ENCODE measurements at regions not wholly inside any gene's neighbourhood (a gene's known extent, or its start where the extent isn't known, plus 50 kb on each side); places are given as distances from the start of the nearest gene placed in this dataset.

DNA sequence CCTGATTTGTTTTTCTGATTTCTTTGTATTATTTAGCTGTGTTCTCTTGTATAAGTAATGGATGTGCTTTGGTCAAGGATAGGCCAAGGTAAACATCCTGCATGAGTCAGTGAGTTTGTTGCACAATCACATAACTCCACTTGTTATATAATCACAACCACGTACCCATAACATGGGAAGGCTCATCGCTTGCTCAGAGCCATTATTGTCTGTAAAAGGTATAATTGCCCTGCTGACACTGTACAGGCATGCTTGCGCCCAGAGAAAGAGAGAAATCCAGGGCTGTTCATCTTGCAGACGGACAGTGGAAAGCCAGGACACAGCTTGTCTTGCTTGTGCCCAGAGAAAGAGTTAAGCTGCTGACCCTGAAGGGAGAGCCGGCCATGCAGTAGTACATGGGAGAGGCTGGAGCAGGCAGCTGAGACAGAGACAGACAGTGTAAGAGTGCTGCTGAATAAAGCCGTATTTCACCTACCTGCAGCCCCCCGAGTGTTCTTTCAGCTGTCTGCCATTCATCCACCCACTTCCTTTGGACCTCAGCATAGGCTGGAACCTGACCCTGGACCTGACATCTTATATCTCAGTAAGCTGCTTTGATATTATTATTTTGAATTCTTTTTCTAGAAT is 174.7 kb upstream of the DAAM1 start:
- peaks cover 13% of the 10 kb centered on the region for H3K9me3 ChIP-seq (ENCODE audit: low read length)
- no peak for DNase-seq
- H3K4me1 ChIP-seq (ENCODE audit: low read length), result no peaks in the 10 kb centered on the region
- H3K27me3 ChIP-seq (ENCODE audit: low read length), result peaks cover 3% of the 10 kb centered on the region; the same call in 1 of the 2 replicates
- H3K4me2 ChIP-seq (ENCODE audit: low read depth, low read length, poor library complexity, severe bottlenecking), result no peak overlapping the region
- H3K79me2 ChIP-seq (ENCODE audit: low read length), result no peaks in the 10 kb centered on the region
- no peaks in the 10 kb centered on the region for H4K20me1 ChIP-seq (ENCODE audit: insufficient read depth, low read depth, low read length)
- H3K4me3 ChIP-seq (ENCODE audit: low read length), result no peak overlapping the region
- H3K9me2 ChIP-seq (replicated peaks; ENCODE audit: insufficient read depth, low read length), result no peaks in the 10 kb centered on the region
- H3K36me3 ChIP-seq (ENCODE audit: insufficient read depth, low read length), result no peaks in the 10 kb centered on the region
- no peak overlapping the region for H3K27ac ChIP-seq (ENCODE audit: low read length)
- H3K9ac ChIP-seq (ENCODE audit: low read length), result no peak overlapping the region
- no peak overlapping the region for H2AFZ ChIP-seq (ENCODE audit: low read length)

DNA sequence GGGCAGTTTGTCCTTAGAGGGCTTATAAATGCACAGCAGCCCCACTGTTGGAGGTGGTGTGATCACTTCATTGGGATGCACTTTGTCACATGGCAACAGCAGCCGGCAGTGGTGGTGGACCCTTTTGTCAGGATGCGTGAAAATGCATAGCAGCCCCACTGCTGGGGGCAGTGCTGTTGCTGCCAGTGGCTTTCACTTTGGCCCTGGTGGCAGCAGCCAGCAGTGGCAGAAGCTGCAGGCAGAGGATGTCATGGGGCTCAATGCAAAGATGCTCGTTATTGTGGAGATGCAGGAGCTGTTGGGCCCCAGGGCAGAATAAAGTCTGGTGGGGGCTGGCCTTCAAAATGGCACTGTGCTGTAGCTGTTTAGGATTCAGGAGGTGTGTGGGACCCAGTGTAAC is 173.0 kb upstream of the DAAM1 start:
- H4K20me1 ChIP-seq (ENCODE audit: insufficient read depth, low read depth, low read length), result no peaks in the 10 kb centered on the region
- H3K27me3 ChIP-seq (ENCODE audit: low read length), result peaks cover 3% of the 10 kb centered on the region; the same call in 1 of the 2 replicates
- DNase-seq, result no peak
- peaks cover 3% of the 10 kb centered on the region for H3K4me1 ChIP-seq (ENCODE audit: low read length)
- H3K79me2 ChIP-seq (ENCODE audit: low read length), result no peaks in the 10 kb centered on the region
- H3K9me3 ChIP-seq (ENCODE audit: low read length), result peaks cover 13% of the 10 kb centered on the region
- no peak overlapping the region for H2AFZ ChIP-seq (ENCODE audit: low read length)
- no peaks in the 10 kb centered on the region for H3K36me3 ChIP-seq (ENCODE audit: insufficient read depth, low read length)
- no peak overlapping the region for H3K4me3 ChIP-seq (ENCODE audit: low read length)
- H3K4me2 ChIP-seq (ENCODE audit: low read depth, low read length, poor library complexity, severe bottlenecking), result no peak overlapping the region
- no peak overlapping the region for H3K9ac ChIP-seq (ENCODE audit: low read length)
- H3K27ac ChIP-seq (ENCODE audit: low read length), result no peak overlapping the region
- no peaks in the 10 kb centered on the region for H3K9me2 ChIP-seq (replicated peaks; ENCODE audit: insufficient read depth, low read length)

DNA sequence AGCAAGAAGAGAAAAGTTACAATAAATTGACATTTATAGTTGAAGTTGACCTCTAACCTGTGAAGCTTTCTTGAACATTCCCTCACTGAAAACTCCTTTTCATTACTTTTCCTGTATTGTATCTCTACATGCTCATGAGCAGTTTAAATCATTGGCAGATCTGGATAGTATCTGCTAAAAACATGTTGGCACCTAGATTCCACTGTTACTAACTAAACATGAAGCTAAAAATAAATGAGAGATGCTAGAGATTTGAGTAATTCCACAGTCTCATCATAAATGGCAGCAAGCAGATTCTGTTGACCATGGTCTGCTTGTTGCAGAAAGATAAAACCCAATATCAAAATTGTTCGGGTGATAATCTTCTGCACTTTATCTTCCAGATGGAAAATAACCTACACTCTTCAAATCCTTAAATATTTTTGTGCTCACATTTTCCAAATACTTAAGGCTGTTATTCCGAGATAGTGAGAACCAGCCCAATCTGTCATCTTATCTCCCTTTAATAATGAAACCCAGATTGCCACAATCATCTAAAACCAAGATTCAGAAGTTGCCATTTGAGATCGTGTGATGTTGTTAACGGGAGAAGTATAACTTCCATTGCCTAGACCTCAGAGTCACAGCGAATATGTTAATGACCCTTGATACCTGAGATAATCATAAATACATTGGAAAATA is 171.0 kb upstream of the DAAM1 start:
- no peak overlapping the region for H3K27ac ChIP-seq (ENCODE audit: low read length)
- H3K36me3 ChIP-seq (ENCODE audit: insufficient read depth, low read length), result no peaks in the 10 kb centered on the region
- H3K4me1 ChIP-seq (ENCODE audit: low read length), result peaks cover 3% of the 10 kb centered on the region
- no peak overlapping the region for H3K9ac ChIP-seq (ENCODE audit: low read length)
- H3K9me3 ChIP-seq (ENCODE audit: low read length), result peaks cover 10% of the 10 kb centered on the region
- no peaks in the 10 kb centered on the region for H3K9me2 ChIP-seq (replicated peaks; ENCODE audit: insufficient read depth, low read length)
- H3K4me3 ChIP-seq (ENCODE audit: low read length), result no peak overlapping the region
- no peaks in the 10 kb centered on the region for H3K79me2 ChIP-seq (ENCODE audit: low read length)
- peaks cover 3% of the 10 kb centered on the region; the same call in 1 of the 2 replicates for H3K27me3 ChIP-seq (ENCODE audit: low read length)
- H4K20me1 ChIP-seq (ENCODE audit: insufficient read depth, low read depth, low read length), result no peaks in the 10 kb centered on the region
- no peak overlapping the region for H3K4me2 ChIP-seq (ENCODE audit: low read depth, low read length, poor library complexity, severe bottlenecking)
- no peak for DNase-seq
- H2AFZ ChIP-seq (ENCODE audit: low read length), result no peak overlapping the region

DNA sequence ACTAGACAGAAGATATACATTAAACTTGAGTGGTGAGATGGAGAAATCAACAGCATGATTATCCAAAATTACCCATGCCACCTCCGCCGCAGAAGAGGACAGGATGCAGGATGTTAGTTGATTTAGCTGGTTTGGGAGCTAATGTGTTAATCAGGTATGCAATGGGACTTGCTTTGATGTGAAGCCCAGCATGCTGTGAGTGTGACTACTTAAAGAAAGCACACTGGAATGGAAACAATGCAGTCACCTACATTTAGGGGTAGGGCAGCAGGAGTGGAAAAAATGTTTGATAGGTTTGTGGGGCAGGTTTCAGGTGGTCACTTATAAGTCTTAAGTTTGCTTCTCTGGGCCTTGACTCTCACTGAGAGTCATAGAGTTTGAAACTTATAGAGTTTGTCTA is 170.0 kb upstream of the DAAM1 start:
- DNase-seq, result no peak
- peaks cover 3% of the 10 kb centered on the region for H3K4me1 ChIP-seq (ENCODE audit: low read length)
- H3K4me3 ChIP-seq (ENCODE audit: low read length), result no peak overlapping the region
- peaks cover 3% of the 10 kb centered on the region for H3K9me3 ChIP-seq (ENCODE audit: low read length)
- H3K79me2 ChIP-seq (ENCODE audit: low read length), result no peaks in the 10 kb centered on the region
- no peak overlapping the region for H2AFZ ChIP-seq (ENCODE audit: low read length)
- H3K9ac ChIP-seq (ENCODE audit: low read length), result no peak overlapping the region
- peaks cover 3% of the 10 kb centered on the region; the same call in 1 of the 2 replicates for H3K27me3 ChIP-seq (ENCODE audit: low read length)
- no peak overlapping the region for H3K27ac ChIP-seq (ENCODE audit: low read length)
- H3K9me2 ChIP-seq (replicated peaks; ENCODE audit: insufficient read depth, low read length), result no peaks in the 10 kb centered on the region
- no peaks in the 10 kb centered on the region for H4K20me1 ChIP-seq (ENCODE audit: insufficient read depth, low read depth, low read length)
- no peaks in the 10 kb centered on the region for H3K36me3 ChIP-seq (ENCODE audit: insufficient read depth, low read length)
- H3K4me2 ChIP-seq (ENCODE audit: low read depth, low read length, poor library complexity, severe bottlenecking), result no peak overlapping the region

DNA sequence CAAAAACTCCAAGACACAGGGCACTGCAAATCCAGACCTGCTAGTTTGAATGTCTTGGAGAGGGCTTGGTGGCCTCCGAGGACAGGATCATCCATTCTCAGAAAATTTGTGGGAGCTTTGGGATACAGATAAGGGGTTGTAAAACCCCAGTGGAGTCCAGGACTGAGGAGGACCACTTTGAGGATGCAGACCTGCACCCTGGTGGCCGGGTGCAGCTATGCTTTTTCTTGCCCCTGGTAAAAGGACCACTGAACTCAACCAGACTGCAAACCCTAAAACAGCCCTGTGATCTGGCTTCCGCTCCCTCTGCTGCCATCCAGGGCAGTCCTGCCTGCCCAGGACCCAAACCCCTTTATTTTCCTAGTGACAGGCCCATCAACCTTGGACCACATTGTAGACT is 169.5 kb upstream of the DAAM1 start:
- peaks cover 3% of the 10 kb centered on the region for H3K4me1 ChIP-seq (ENCODE audit: low read length)
- H3K27me3 ChIP-seq (ENCODE audit: low read length), result no peaks in the 10 kb centered on the region; the same call in 1 of the 2 replicates
- no peak overlapping the region for H3K9ac ChIP-seq (ENCODE audit: low read length)
- no peaks in the 10 kb centered on the region for H4K20me1 ChIP-seq (ENCODE audit: insufficient read depth, low read depth, low read length)
- no peaks in the 10 kb centered on the region for H3K9me2 ChIP-seq (replicated peaks; ENCODE audit: insufficient read depth, low read length)
- DNase-seq, result peak; percentile 61
- H3K27ac ChIP-seq (ENCODE audit: low read length), result no peak overlapping the region
- no peak overlapping the region for H3K4me2 ChIP-seq (ENCODE audit: low read depth, low read length, poor library complexity, severe bottlenecking)
- H2AFZ ChIP-seq (ENCODE audit: low read length), result no peak overlapping the region
- no peaks in the 10 kb centered on the region for H3K9me3 ChIP-seq (ENCODE audit: low read length)
- no peaks in the 10 kb centered on the region for H3K79me2 ChIP-seq (ENCODE audit: low read length)
- no peak overlapping the region for H3K4me3 ChIP-seq (ENCODE audit: low read length)
- H3K36me3 ChIP-seq (ENCODE audit: insufficient read depth, low read length), result no peaks in the 10 kb centered on the region

DNA sequence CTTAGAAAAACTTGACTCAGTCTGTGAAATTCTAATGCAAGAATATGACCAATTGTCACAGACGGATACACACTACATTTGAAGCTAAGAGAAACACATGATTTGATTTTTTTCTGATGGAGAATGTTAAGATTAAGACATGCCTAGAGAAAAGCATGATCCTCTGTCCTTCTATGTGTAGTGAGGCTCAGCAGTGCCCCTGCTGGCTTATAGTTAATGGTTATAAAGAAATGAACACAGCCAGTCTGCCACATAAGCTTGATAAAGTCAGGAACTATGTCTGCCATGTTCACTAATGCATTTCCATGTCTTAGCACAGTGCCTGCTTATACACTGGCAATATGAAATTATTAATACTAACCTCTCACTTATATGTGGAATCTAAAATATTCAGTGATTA is 168.1 kb upstream of the DAAM1 start:
- H3K4me1 ChIP-seq (ENCODE audit: low read length), result peaks cover 3% of the 10 kb centered on the region
- H3K4me2 ChIP-seq (ENCODE audit: low read depth, low read length, poor library complexity, severe bottlenecking), result no peak overlapping the region
- peak; percentile 71 for DNase-seq
- H3K9me2 ChIP-seq (replicated peaks; ENCODE audit: insufficient read depth, low read length), result no peaks in the 10 kb centered on the region
- no peak overlapping the region for H3K9ac ChIP-seq (ENCODE audit: low read length)
- no peak overlapping the region for H3K27ac ChIP-seq (ENCODE audit: low read length)
- H3K9me3 ChIP-seq (ENCODE audit: low read length), result no peaks in the 10 kb centered on the region
- H3K27me3 ChIP-seq (ENCODE audit: low read length), result no peaks in the 10 kb centered on the region; the same call in 1 of the 2 replicates
- no peaks in the 10 kb centered on the region for H3K79me2 ChIP-seq (ENCODE audit: low read length)
- H2AFZ ChIP-seq (ENCODE audit: low read length), result no peak overlapping the region
- no peaks in the 10 kb centered on the region for H3K36me3 ChIP-seq (ENCODE audit: insufficient read depth, low read length)
- H4K20me1 ChIP-seq (ENCODE audit: insufficient read depth, low read depth, low read length), result no peaks in the 10 kb centered on the region
- no peak overlapping the region for H3K4me3 ChIP-seq (ENCODE audit: low read length)

DNA sequence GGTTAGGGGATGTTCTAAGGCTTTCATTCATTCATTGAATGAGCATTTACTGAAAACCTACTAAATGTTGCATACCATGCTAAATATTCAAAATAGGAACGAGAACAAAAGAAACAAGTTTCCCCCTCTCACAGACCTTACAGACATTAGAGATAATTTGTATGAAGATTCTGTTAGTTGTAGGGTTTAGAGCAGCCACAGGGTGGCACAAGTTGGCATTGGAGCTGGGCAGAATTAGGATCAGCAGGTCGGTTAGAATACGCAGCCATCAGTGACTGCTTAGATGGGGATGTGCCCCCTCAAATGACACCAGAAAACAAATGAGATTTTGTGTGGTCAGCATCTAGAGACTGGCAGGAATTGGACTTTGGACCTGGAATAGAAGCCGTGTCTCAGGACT is 166.3 kb upstream of the DAAM1 start:
- peak; percentile 72 for DNase-seq

DNA sequence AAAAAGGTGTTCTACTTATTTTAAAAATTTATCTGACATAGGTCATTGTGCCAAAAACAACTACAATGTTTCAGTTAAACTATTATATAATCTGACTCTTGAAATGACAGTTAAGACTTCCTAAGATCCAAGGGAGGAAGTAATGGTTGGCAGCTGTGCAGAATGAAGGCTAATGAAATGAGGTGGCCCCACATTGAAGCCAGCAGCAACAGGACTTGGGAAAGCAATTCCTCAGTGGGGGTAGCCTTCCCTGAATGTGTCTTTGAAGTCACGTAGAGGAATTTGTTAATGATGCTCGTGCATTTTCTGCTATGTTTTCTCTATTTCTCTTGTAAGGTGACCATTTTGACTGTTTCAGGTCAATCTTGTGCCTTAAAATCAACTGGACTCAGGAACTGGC is 162.4 kb upstream of the DAAM1 start:
- Histone ChIP-seq H3K4me1 (ENCODE audit: low read length) (no peaks in the 10 kb centered on the region), H3K9me3 (ENCODE audit: low read length) (no peaks in the 10 kb centered on the region)
- no peak for DNase-seq

More for the DNA sequence above, 166.3 kb upstream of the DAAM1 start:
- no peak overlapping the region for H3K9ac ChIP-seq (ENCODE audit: low read length)
- peaks cover 3% of the 10 kb centered on the region for H3K4me1 ChIP-seq (ENCODE audit: low read length)
- no peaks in the 10 kb centered on the region for H4K20me1 ChIP-seq (ENCODE audit: insufficient read depth, low read depth, low read length)
- H3K27me3 ChIP-seq (ENCODE audit: low read length), result no peaks in the 10 kb centered on the region; the same call in 1 of the 2 replicates
- H3K9me2 ChIP-seq (replicated peaks; ENCODE audit: insufficient read depth, low read length), result no peaks in the 10 kb centered on the region
- H3K9me3 ChIP-seq (ENCODE audit: low read length), result no peaks in the 10 kb centered on the region
- no peak overlapping the region for H3K27ac ChIP-seq (ENCODE audit: low read length)
- no peak overlapping the region for H2AFZ ChIP-seq (ENCODE audit: low read length)
- H3K4me2 ChIP-seq (ENCODE audit: low read depth, low read length, poor library complexity, severe bottlenecking), result no peak overlapping the region
- no peaks in the 10 kb centered on the region for H3K79me2 ChIP-seq (ENCODE audit: low read length)
- H3K4me3 ChIP-seq (ENCODE audit: low read length), result no peak overlapping the region
- no peaks in the 10 kb centered on the region for H3K36me3 ChIP-seq (ENCODE audit: insufficient read depth, low read length)

More for the DNA sequence above, 162.4 kb upstream of the DAAM1 start:
- no peak overlapping the region for H3K4me3 ChIP-seq (ENCODE audit: low read length)
- H3K9me2 ChIP-seq (replicated peaks; ENCODE audit: insufficient read depth, low read length), result no peaks in the 10 kb centered on the region
- no peaks in the 10 kb centered on the region for H4K20me1 ChIP-seq (ENCODE audit: insufficient read depth, low read depth, low read length)
- H3K36me3 ChIP-seq (ENCODE audit: insufficient read depth, low read length), result no peaks in the 10 kb centered on the region
- H3K27me3 ChIP-seq (ENCODE audit: low read length), result no peaks in the 10 kb centered on the region
- no peak overlapping the region for H3K27ac ChIP-seq (ENCODE audit: low read length)
- no peaks in the 10 kb centered on the region for H3K79me2 ChIP-seq (ENCODE audit: low read length)
- H3K9ac ChIP-seq (ENCODE audit: low read length), result no peak overlapping the region
- H3K4me2 ChIP-seq (ENCODE audit: low read depth, low read length, poor library complexity, severe bottlenecking), result no peak overlapping the region
- no peak overlapping the region for H2AFZ ChIP-seq (ENCODE audit: low read length)

Measured in Karpas-422 (cell line).